ENCODE measurements at regions not wholly inside any gene's neighbourhood (a gene's known extent, or its start where the extent isn't known, plus 50 kb on each side); places are given as distances from the start of the nearest gene placed in this dataset.

GRCh38 chr2:136502660-136503059 is 262.7 kb upstream of the THSD7B start (continued):
- TF ChIP-seq ZBTB33 (IDR thresholded peaks at IDR 0.05; ENCODE audit: borderline replicate concordance, low read depth): no peak

DNA sequence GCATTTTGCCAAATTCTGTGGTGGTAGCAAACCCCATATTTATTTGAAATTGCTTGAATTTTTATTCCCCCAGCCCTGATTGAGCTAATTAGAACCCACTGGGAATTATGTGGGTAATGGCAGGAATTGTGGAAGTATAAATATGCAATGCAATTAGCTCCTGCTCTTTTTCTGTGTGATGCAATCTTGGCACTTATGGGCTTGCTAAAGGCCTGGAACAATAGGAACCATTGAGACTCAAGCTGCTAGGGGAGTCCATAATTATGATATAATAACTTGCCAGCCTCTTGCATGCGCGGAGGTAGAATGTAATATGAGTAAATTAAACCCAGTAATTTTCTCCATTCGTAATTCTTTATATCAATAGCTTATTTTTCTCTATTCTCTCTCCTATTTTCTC is 267.6 kb upstream of the THSD7B start:
- no peaks in the 10 kb centered on the region for H3K4me1 ChIP-seq (ENCODE audit: control insufficient read depth in 1 of 2, insufficient read depth in 2 of 2, low read depth in 1 of 2, low read length in 1 of 2)
- no peaks in the 10 kb centered on the region for H3K36me3 ChIP-seq (replicated peaks in 1 of 2; ENCODE audit: control insufficient read depth in 1 of 2, insufficient read depth in 2 of 2, low read length in 1 of 2)
- H3K27ac ChIP-seq (ENCODE audit: low read depth in 2 of 2, low read length in 1 of 2): no peak overlapping the region
- H3K4me2 ChIP-seq: no peak overlapping the region
- H3K27me3 ChIP-seq (ENCODE audit: insufficient read depth): no peaks in the 10 kb centered on the region
- CTCF ChIA-PET: interaction anchor here (1.5 kb wide), 1 partner anchor 10 kb away, joined by 5 read pairs; no protein-coding TSS in a partner anchor
- no peaks in the 10 kb centered on the region for H3K9me2 ChIP-seq
- H3K4me3 ChIP-seq (ENCODE audit: low read depth in 2 of 2, low read length in 1 of 2): no peak overlapping the region
- WGBS (ENCODE audit: low lambda C conversion rate): 23% methylated on average over 3 of the region's 3 CpGs
- POLR2A ChIA-PET: no interaction called here
- no peak for DNase-seq
- TF ChIP-seq RCOR1 (IDR thresholded peaks at IDR 0.05; ENCODE audit: low read length) (no peak), RXRA (IDR thresholded peaks at IDR 0.05; ENCODE audit: borderline replicate concordance, low read depth) (no peak), ELF1 (IDR thresholded peaks at IDR 0.05) (no peak), TAF1 (IDR thresholded peaks at IDR 0.05; ENCODE audit: borderline replicate concordance, low read depth, low read length) (no peak), SMC3 (IDR thresholded peaks at IDR 0.05; ENCODE audit: low read depth, low read length) (no peak), FOXJ3 (CRISPR knock-in tag; IDR thresholded peaks at IDR 0.05) (no peak), MEF2A (IDR thresholded peaks at IDR 0.05; ENCODE audit: borderline replicate concordance, low read depth) (no peak), USF1 (IDR thresholded peaks at IDR 0.05; ENCODE audit: borderline replicate concordance, low read depth) (no peak), FOSL2 (IDR thresholded peaks at IDR 0.05; ENCODE audit: borderline replicate concordance, low read depth) (no peak)
- H2AFZ ChIP-seq (ENCODE audit: low read depth): no peak overlapping the region
- no peak overlapping the region for H3K9ac ChIP-seq
- no peaks in the 10 kb centered on the region for H3K79me2 ChIP-seq (ENCODE audit: insufficient read depth)
- H4K20me1 ChIP-seq (ENCODE audit: insufficient read depth): no peaks in the 10 kb centered on the region
- no peaks in the 10 kb centered on the region for H3F3A ChIP-seq (replicated peaks; ENCODE audit: insufficient read depth)
- no peaks in the 10 kb centered on the region for H3K9me3 ChIP-seq

DNA sequence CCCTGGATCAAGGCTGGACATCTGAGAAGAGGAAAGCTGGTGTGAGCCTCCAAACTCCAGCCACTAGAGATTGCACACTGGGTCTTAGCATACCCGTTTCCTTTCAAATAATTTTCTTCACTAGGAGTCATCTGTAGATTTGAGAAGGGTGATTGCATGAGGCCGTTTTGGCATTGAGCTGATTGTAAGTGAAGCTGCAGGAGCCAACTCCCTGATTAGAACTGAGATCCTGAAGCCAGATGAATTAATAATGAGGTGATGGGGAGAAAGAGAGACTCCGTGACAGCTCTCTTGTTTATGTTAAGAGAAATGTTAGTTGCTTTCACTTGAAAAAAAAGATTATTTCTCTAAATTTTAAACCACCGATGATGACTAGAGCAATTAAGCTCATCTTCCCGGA is 268.4 kb upstream of the THSD7B start:
- Histone ChIP-seq H3K4me1 (ENCODE audit: control insufficient read depth in 1 of 2, insufficient read depth in 2 of 2, low read depth in 1 of 2, low read length in 1 of 2) (no peaks in the 10 kb centered on the region), H3K79me2 (ENCODE audit: insufficient read depth) (no peaks in the 10 kb centered on the region), H3K9ac (no peak overlapping the region), H3F3A (replicated peaks; ENCODE audit: insufficient read depth) (no peaks in the 10 kb centered on the region), H3K36me3 (replicated peaks in 1 of 2; ENCODE audit: control insufficient read depth in 1 of 2, insufficient read depth in 2 of 2, low read length in 1 of 2) (no peaks in the 10 kb centered on the region), H3K4me3 (ENCODE audit: low read depth in 2 of 2, low read length in 1 of 2) (no peak overlapping the region), H3K9me3 (no peaks in the 10 kb centered on the region), H3K4me2 (no peak overlapping the region), H3K9me2 (no peaks in the 10 kb centered on the region), H3K27ac (ENCODE audit: low read depth in 2 of 2, low read length in 1 of 2) (no peak overlapping the region), H4K20me1 (ENCODE audit: insufficient read depth) (no peaks in the 10 kb centered on the region), H3K27me3 (ENCODE audit: insufficient read depth) (no peaks in the 10 kb centered on the region), H2AFZ (ENCODE audit: low read depth) (no peak overlapping the region)
- no peak for DNase-seq
- CTCF ChIA-PET: interaction anchor here (1.5 kb wide), 1 partner anchor 11 kb away, joined by 5 read pairs; no protein-coding TSS in a partner anchor
- POLR2A ChIA-PET: no interaction called here
- WGBS (ENCODE audit: low lambda C conversion rate): 17% methylated on average over 5 of the region's 5 CpGs
- TF ChIP-seq GATA2 (CRISPR knock-in tag; IDR thresholded peaks at IDR 0.05) (no peak), USF1 (IDR thresholded peaks at IDR 0.05; ENCODE audit: borderline replicate concordance, low read depth) (no peak), FOSL2 (IDR thresholded peaks at IDR 0.05; ENCODE audit: borderline replicate concordance, low read depth) (no peak), NFIC (IDR thresholded peaks at IDR 0.05; ENCODE audit: borderline replicate concordance) (no peak), RFX5 (IDR thresholded peaks at IDR 0.05; ENCODE audit: low read length) (no peak), MEF2A (IDR thresholded peaks at IDR 0.05; ENCODE audit: borderline replicate concordance, low read depth) (no peak), IRF3 (IDR thresholded peaks at IDR 0.05; ENCODE audit: low read depth, low read length) (no peak), TAF1 (IDR thresholded peaks at IDR 0.05; ENCODE audit: borderline replicate concordance, low read depth, low read length) (no peak), MAX (IDR thresholded peaks at IDR 0.05; ENCODE audit: low read depth) (no peak), EP300 (IDR thresholded peaks at IDR 0.05; ENCODE audit: borderline replicate concordance in 1 of 2, low read depth in 1 of 2, low read length in 1 of 2) (no peak), EZH2phosphoT487 (IDR thresholded peaks at IDR 0.05; ENCODE audit: borderline replicate concordance, low read depth) (no peak)
